AG04450 (cell line): ENCODE measurements at regions not wholly inside any gene's neighbourhood (a gene's known extent, or its start where the extent isn't known, plus 50 kb on each side); places are given as distances from the start of the nearest gene placed in this dataset.

ENCODE experiments used
- CTCF ChIA-PET: fragments of 300-600, 350-600 bp; formaldehyde crosslinking; extraction: SDS; loops from one replicate; lab custom pipeline; 2022; ENCODE audit warnings: antibody characterized with exemption, inconsistent platforms; lab: Charles Lee
- POLR2A ChIA-PET: fragments of 350-600 bp; formaldehyde crosslinking; extraction: SDS; loops from one replicate; lab custom pipeline; 2021; ENCODE audit warnings: antibody characterized with exemption, inconsistent platforms; lab: Yijun Ruan, JAX
- DNase-seq: peaks from one replicate; pipeline ENCODE4 v3.0.0-alpha.2; 2011; ENCODE audit warnings: low read depth, low spot score
- H3K27ac ChIP-seq: one replicate; pipeline ENCODE4 v1.5.1; 2012; ENCODE audit warnings: low read depth, low read length, control low read depth
- H3K27me3 ChIP-seq: one replicate; pipeline ENCODE4 v1.6.0; 2012; ENCODE audit warnings: low read length; ENCODE audit not compliant: control insufficient read depth, insufficient read depth
- H3K4me3 ChIP-seq: 2 replicates; pipeline ENCODE4 v1.5.1; 2011; ENCODE audit warnings: mild to moderate bottlenecking, low read depth, low read length, control low read depth
- H3K9me3 ChIP-seq: 2 replicates; pipeline ENCODE4 v1.5.1; 2012; ENCODE audit warnings: low read length; ENCODE audit not compliant: control insufficient read depth, insufficient read depth
- TF ChIP-seq, protein P1 (sequence below): IDR thresholded peaks from 2 replicates; pipeline ENCODE4 v1.5.1; 2011; ENCODE audit warnings: low read depth, low read length, control low read depth, inconsistent platforms

GRCh38 chr2:16311521-16312440 lies 353.9 kb downstream of the CYRIA start:
- DNase-seq: no peak
- H3K27me3 ChIP-seq: no peaks in the 10 kb centered on the region
- H3K4me3 ChIP-seq: no peak overlapping the region
- H3K27ac ChIP-seq: no peak overlapping the region
- H3K9me3 ChIP-seq: peaks cover 34% of the 10 kb centered on the region
- ChIA-PET POLR2A (no interaction called here), CTCF (no interaction called here)
- TF ChIP-seq, protein P1, sequence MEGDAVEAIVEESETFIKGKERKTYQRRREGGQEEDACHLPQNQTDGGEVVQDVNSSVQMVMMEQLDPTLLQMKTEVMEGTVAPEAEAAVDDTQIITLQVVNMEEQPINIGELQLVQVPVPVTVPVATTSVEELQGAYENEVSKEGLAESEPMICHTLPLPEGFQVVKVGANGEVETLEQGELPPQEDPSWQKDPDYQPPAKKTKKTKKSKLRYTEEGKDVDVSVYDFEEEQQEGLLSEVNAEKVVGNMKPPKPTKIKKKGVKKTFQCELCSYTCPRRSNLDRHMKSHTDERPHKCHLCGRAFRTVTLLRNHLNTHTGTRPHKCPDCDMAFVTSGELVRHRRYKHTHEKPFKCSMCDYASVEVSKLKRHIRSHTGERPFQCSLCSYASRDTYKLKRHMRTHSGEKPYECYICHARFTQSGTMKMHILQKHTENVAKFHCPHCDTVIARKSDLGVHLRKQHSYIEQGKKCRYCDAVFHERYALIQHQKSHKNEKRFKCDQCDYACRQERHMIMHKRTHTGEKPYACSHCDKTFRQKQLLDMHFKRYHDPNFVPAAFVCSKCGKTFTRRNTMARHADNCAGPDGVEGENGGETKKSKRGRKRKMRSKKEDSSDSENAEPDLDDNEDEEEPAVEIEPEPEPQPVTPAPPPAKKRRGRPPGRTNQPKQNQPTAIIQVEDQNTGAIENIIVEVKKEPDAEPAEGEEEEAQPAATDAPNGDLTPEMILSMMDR: no peak

- H3K27ac ChIP-seq: no peak overlapping the region
- no peaks in the 10 kb centered on the region for H3K27me3 ChIP-seq
- CTCF ChIA-PET: no interaction called here
- TF ChIP-seq, protein P1: no peak
- H3K9me3 ChIP-seq: peaks cover 20% of the 10 kb centered on the region
- POLR2A ChIA-PET: no interaction called here
- H3K4me3 ChIP-seq: no peak overlapping the region
- DNase-seq: no peak
Measured at GRCh38 chr2:16308816-16309215, 356.8 kb downstream of the CYRIA start.

DNA sequence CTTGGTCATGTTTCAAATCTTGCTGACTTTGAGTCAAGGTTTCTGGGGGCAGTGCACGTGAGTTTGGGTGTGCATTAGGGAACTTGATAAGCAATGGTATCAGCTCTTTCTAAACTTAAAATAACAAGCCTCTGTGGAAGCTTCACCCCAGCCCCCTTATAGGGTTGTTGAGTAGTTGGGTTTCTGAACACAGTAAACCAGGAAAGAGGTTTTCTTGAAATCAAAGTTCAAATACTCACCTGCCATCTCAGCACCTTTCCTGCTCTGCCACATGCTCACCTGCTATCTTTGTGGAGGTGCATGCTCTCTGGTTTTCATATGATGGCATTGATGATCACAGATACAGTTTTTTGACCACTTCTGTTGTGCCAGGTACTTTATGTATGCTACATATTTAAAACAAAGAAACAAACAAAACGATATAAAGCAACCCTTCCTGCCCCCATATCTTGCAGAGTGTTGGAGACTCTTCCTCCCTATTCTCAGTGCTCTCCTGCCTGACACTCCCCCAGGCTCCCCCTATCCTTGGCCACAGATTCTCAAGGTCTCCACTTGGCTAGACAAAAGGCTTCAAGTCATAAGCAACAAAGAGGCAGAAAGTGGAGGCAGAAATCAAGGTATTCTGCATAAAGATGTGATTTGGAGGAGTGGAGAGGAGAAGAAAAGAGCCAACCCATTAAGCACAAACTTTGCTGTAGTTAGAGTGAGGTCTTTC lies 360.6 kb downstream of the CYRIA start:
- TF ChIP-seq, protein P1: no peak
- H3K27ac ChIP-seq: no peak overlapping the region
- POLR2A ChIA-PET: no interaction called here

DNA sequence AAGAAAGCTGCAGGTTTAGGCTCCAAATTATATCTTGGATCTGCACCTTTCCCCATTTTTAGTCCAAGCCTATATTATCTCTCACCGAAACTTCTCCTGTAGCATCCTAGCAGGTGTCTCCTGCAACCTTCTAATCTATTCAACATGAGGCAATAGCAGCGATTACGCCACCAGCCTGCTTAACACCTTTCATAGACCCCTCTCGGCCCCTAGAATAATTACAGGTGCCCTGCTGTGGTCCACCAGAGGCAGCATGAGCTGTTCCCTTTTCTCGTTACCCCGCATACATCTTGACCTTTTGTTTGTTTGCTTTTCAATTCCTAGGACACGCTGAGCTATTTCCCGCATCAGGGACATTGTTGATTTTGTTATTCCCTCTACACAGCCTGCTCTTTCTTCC lies 361.9 kb downstream of the CYRIA start:
- no peak overlapping the region for H3K27ac ChIP-seq
- no peak for DNase-seq
- ChIA-PET POLR2A (no interaction called here), CTCF (no interaction called here)
- H3K27me3 ChIP-seq: no peaks in the 10 kb centered on the region
- TF ChIP-seq, protein P1: no peak
- H3K4me3 ChIP-seq: no peak overlapping the region
- H3K9me3 ChIP-seq: peaks cover 21% of the 10 kb centered on the region

More for the DNA sequence above, 360.6 kb downstream of the CYRIA start:
- CTCF ChIA-PET: no interaction called here
- H3K9me3 ChIP-seq: peaks cover 18% of the 10 kb centered on the region
- no peak for DNase-seq
- H3K4me3 ChIP-seq: no peak overlapping the region
- no peaks in the 10 kb centered on the region for H3K27me3 ChIP-seq

DNA sequence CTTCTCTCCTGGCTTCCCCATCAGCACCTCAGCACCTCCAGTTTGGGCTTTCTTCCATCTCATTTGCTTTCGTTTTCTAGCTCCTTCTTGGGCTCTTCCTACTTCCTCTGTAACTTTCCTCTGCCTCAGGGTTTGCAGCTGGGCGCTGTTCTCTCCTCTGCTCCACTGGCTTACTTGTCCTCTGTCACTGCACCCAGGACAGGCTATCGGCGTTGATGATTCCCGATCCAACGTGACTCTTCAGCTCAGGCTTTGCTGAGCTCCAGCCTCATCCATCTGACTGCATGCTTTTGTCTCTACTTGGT lies 362.4 kb downstream of the CYRIA start:
- H3K27me3 ChIP-seq: no peaks in the 10 kb centered on the region
- TF ChIP-seq, protein P1: no peak
- H3K9me3 ChIP-seq: peaks cover 22% of the 10 kb centered on the region
- no peak for DNase-seq
- CTCF ChIA-PET: no interaction called here
- no peak overlapping the region for H3K4me3 ChIP-seq
- POLR2A ChIA-PET: no interaction called here
- H3K27ac ChIP-seq: no peak overlapping the region
